ENCODE measurements at regions not wholly inside any gene's neighbourhood (a gene's known extent, or its start where the extent isn't known, plus 50 kb on each side); places are given as distances from the start of the nearest gene placed in this dataset.
A peak's percentile ranks its signal among the peaks of the same experiment; 100 is the strongest.
"Not testable (repeated sequence)": the region's sequence is repeated elsewhere in the genome, so short reads cannot be mapped to it uniquely, and the experiment has no call there.

DNA sequence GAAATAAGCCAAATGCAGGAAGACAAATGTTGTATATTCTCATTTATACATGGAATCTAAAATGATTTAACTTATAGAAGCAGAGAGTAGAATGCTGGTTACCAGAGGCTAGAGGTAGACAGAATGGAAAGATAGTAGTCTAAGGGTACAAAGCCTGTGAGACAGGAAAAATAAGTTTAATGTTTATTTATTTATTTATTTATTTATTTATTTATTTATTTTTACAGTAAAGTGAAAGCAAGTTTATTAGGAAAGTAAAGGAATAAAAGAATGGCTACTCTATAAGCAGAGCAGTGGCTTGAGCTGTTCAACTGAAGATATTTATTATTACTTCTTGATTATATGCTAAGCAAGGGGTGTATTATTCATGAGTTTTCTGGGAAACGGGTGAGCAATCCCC lies 203.2 kb downstream of the LAS1L start:
- DNase-seq (ENCODE audit: low spot score): no peak

DNA sequence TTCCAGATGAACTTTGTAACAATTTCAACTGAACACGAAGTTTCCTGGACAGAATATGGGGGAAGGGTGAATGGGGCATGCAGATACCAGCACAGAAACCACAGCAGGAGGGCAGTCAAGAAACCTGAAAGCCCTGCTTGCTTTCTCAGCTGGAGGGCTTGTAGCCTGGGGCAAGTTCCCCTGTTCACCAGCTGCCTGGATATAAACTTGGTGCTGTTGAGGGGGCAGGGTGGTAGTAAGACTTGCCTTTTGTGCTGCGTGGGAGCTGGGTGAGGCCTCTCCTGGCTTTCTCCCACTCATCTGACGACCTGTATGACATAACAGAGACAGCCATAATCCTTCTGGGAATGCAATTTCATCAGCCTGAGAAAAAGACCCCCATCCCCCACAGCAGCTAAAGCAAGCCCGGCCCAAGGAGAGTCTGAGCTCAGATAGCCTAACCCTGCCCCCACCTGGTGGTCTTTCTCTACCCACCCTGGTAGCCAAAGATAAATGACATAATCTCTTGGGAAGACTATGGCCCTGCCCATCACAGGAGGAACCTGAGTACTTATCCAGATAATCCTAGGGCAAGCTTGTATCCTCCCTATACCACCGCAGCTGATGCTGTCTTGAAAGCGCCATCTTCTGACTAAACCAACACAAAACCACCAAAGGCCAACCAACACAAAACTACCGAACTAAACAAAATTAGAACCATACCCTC lies 234.3 kb downstream of the LAS1L start:
- DNase-seq (ENCODE audit: low spot score): no peak

DNA sequence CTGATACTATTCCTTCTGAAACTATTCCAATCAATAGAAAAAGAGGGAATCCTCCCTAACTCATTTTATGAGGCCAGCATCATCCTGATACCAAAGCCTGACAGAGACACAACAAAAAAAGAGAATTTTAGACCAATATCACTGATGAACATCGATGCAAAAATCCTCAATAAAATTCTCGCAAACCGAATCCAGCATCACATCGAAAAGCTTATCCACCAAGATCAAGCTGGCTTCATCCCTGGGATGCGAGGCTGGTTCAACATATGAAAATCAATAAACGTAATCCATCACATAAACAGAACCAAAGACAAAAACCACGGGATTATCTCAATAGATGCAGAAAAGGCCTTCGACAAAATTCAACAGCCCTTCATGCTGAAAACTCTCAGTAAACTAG lies 251.7 kb downstream of the LAS1L start:
- DNase-seq (ENCODE audit: low spot score): not testable (repeated sequence)

DNA sequence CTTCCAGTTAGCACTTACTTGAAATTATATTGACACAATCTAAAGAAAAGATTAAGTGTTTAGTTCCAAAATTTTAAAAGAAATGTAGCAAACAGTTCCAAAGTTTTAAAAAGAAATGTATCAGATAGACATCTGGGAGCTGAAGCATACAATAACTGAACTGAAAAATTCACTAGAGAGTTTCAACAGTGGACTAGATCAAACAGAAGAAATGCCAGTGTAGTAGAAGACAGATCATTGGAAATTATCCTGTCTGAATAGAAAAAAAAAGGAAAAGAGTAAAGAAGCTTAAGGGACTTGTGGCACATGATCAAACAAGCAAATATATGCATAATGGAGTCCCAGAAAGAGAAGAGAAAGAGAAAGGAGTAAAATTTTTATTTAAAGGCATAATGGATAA lies 261.4 kb downstream of the LAS1L start:
- DNase-seq (ENCODE audit: low spot score): no peak

DNA sequence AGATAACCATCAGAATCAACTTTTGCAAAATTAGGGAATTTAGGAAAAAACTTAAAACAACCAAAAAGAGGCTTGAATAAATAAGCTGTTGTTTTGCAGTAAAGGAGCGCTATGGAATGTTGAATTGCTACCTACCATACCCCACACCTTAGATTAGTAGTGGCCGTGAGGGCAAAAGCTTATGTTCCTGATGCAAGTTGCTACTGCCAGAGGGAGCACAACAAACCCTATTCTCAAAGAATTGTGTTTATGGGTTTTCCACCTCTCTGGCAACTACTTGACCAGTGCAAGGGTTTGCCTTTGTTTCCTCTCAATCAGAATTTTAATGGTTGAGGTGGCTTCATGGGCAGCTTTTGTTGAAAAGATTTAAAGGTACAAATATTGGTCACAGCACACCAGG lies 268.1 kb downstream of the LAS1L start:
- DNase-seq (ENCODE audit: low spot score): no peak

DNA sequence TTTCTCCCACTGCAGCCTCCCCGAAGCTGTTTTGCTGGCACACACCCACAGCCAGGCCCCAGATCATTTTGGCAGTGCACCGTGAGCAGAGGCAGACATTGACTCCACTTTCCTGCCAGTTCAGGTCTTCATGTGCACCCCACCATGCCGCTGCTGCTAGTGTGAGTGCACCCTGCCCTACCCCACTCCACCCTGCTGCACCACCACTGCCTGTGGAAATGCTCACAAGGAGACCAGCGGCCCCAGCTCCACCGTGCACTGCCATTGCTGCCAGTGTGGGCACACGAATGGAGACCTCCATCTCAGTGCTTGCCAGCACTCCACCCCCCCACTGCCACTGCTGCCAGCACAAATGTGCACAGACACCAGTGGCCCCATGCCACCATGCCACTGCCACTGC lies 277.6 kb upstream of the ZC4H2 start:
- no peak for DNase-seq (ENCODE audit: low spot score)

DNA sequence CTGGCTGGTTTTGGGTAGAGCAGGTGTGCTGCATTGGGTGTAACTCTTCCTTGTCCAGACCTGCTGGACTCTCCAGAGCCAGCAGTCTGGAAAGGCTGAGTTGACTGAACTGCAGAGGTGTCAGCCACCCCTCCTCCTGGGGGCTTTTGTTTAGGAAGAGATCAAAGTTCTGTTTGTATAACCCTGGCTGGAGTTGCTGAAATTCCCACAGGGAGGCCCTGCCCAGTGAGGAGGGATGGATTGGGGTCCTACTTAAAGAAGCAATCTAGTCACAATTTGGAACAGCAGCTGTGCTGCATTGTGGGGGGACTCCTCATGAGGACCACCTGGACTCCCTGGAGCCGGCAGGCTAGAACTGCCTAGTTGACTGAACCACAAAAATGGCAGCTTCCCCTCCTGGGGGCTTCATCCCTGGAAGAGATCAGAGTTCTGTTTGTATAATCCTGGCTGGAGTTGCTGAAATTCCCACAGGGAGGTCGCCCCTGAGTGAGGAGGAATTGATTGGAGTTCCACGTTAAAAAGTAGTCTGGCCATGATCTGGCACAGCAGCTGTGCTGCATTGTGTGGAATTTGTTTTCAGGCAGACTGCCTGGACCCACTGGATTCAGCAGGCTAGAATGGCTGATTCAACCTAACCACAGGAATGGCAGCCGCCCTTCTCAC lies 264.9 kb upstream of the ZC4H2 start:
- no peak for DNase-seq (ENCODE audit: low spot score)

DNA sequence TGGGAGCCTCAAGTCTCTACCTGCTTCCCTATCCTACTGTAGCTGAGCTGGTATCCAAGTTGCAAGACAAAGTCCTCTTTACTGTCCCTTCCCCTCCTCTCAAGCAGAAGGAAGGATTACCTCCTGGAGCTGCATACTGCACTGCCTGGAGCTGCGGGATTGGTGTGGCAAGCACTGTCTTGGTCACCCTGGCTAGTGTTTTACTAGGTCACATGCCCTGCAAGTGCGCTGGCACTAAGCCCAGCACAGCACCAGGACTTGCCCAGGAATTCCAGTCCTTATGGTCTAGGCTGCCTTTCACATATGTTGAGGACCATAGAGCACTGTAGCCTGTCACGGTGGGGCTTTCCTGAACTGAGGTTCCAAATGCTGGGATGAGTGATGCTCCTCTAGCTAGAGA lies 227.3 kb upstream of the ZC4H2 start:
- no peak for DNase-seq (ENCODE audit: low spot score)

DNA sequence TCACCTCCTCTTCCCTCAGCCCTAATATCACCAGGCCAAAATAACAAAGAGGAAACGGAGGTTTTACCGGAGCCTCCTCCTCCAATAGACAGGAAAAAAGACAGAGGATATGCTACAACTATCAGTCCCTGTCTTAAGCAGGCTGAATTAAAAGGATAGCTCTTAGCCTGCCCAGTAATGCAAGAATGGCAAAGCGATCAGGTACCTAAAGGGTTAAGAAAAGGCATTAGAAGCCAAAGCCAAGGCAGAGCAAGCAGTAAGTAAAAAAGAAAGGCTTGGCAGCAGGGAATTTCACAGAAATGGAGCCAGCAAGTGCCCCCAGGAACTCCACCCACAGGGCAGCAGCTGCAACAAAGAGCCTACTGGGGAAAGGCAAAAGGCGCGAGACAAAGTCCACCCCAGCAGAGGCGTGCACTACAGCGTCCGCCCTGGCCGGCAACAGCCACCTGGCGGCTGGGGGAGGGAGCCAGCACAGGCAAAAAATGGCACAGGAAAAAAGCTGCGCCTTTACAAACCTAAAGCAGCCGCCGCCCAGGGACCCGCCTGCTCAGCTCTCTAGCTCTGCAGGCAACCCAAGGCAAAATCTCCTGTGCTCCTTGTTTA lies 220.6 kb upstream of the ZC4H2 start:
- DNase-seq (ENCODE audit: low spot score): no peak

DNA sequence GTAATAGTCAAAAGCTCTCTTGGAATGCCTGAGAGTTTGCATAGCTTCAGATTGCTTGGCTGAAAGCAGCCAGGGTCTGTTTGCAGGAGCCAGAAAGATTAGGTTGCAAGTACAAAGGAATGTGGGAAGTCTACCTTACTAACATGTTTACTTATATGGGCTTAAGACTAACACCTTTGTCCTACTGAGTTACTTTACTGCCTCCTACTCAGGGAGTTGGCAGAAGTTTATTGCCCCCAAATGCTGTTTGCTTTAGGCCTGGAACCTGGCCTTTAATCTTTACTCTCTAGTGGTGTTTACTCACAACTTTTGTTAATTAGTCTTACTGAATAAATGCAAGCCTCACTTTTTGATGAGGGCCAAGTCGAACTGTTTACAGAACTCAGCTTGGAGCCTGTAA lies 219.4 kb upstream of the ZC4H2 start:
- DNase-seq (ENCODE audit: low spot score): no peak

DNA sequence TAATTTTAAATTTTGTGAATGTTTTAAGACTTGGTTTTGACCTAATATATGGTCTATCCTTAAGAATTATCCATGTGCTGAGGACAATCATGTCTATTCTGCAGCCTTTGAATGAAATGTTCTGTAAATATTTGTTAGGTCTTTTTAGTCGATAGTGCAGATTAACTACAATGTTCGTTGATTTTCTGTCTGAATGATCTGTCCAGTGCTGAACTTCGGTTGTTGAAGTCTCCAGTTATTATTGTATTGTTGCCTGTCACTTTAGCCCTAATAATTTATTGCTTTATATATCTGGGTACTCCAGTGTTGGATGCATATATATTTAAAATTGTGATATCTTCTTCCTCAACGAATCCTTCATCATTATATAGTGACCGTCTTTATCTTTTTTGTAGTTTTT lies 218.3 kb upstream of the ZC4H2 start:
- DNase-seq (ENCODE audit: low spot score): no peak

DNA sequence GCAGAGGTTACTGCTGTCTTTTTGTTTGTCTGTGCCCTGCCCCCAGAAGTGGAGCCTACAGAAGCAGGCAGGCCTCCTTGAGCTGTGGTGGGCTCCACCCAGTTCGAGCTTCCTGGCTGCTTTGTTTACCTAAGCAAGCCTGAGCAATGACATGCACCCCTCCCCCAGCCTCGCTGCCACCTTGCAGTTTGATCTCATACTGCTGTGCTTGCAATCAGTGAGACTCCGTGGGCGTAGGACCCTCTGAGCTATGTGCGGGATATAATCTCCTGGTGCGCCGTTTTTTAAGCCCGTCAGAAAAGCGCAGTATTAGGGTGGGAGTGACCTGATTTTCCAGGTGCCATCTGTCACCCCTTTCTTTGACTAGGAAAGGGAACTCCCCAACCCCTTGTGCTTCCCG lies 187.1 kb upstream of the ZC4H2 start:
- DNase-seq (ENCODE audit: low spot score): not testable (repeated sequence)

DNA sequence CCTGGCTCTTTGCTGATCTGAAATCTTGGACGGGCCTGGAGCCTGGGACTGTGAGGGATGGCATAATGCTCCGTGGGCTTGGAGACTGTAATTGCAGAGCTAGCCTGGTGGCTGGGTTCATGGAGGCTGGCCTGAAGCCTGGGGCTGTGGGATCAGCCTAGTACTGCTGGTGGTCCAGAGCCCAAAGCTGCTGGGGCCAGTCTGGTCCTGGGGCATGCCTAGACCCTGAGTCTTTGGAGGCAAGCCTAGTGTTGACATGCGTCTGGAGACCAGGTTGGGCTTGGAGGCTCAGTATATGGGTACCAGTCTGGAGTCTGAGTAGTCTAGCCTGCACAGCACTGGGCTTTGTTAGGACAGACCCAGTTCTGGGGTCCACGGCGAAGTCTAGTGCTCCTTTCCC lies 172.0 kb upstream of the ZC4H2 start:
- DNase-seq (ENCODE audit: low spot score): no peak

DNA sequence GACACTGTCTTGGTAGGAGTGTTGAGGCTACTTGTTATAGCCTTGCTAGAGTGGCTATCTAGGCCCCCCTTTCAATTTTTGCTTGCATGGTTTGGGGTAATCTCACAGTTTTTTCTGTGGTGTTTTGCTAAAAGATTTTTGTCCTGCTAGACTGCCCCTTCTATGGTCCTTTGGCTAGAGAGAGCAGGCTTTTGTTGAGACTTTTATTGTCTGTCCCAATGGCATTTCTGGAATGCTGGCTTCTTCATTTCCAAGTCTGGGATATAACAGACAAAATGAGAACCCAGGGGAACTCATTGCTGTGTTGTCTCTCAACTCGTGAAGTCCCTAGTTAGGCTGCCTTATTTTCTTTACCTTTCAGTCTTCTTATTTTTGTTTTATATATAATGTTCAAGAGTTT lies 160.2 kb upstream of the ZC4H2 start:
- DNase-seq (ENCODE audit: low spot score): no peak

DNA sequence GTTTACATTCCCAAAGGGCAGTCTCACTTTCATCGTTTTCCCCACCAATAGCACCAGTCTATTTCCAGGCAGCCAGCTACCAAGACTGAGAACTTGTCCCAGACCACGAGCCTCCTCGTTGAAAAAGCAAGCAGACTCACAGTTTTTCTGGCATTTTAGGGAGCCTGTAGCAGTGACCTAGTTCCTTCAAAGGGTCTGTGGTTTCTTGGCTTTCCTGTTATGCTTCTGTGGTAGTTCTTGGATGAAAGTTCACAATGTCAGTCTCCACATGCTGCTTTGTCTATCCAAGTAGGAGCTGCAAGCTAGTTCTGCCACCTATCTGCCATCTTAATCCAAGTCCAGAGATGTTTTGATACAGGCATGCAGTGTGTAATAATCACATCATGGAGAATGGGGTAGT lies 151.6 kb upstream of the ZC4H2 start:
- DNase-seq (ENCODE audit: low spot score): no peak

DNA sequence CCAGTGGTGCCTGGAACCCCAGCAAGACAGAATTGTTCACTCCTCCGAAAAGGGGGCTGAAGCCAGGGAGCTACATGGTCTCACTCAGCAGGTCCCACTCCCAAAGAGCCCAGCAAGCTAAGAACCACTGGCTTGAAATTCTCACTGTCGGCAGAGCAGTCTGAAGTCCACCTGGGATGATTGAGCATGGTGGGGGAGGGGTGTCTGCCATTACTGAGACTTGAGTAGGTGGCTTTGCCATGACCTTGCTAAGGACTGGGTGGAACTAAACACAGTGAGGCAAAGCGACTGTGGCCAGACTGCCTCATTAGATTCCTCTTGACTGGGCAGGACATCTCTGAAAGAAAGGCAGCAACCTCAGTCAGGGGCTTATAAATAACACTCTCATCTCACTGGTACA lies 122.6 kb upstream of the ZC4H2 start:
- DNase-seq (ENCODE audit: low spot score): no peak

DNA sequence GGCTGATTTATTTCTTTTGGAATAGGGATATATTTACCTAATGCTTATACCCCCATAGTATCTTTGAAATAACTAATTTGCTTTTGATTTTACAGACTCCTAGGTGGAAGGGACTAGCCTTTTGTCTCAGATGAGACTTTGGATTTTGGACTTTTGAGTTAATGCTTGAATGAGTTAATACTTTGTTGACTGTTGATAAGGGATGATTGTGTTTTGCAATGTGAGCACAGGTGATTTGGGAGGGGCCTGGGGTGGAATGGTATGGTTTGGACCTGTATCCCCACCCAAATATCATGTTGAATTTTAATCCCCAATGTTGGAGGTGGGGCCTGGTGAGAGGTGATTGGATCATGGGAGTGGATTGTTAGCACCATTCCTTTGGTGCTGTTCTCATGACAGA lies 117.4 kb upstream of the ZC4H2 start:
- DNase-seq (ENCODE audit: low spot score): no peak

DNA sequence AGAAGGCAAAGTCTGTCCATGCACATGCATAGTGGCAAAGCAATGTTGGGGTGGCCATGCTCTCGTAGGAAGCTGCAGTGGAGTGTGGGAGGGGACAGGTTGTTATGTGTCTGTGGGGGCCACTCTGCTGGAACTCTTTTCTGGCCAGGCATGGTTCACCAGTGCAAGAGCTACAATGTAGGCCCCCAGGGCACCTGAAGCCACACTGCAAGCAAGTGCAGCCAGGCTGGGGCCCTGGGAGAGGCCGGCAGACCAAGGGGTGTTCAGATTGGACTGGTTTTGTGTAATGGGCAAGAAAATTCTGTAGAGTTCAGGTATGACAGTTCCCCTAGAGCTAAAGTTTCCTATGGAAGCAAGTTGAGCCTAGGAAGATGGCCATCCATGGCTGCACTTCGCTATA lies 97.0 kb upstream of the ZC4H2 start:
- DNase-seq (ENCODE audit: low spot score): no peak

DNA sequence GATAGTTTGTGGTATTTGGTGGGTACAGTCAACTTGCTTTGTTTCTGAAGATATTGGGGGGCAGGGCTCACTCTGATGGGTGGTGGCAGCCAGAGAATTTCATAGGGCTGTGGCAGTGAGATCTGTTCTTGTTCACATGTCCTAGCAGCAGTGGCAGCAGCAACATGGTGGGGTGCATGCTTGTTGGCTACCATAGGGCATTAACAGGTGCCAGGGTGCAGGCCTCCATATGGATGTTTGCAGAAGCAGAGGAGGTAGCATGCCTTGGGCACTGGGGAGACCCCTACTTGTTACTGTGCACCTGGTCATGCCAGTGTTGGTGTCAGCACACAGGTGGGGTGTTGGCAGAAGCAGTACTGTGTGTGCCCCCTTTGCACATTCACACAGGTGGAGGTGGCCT lies 96.3 kb upstream of the ZC4H2 start:
- no peak for DNase-seq (ENCODE audit: low spot score)

DNA sequence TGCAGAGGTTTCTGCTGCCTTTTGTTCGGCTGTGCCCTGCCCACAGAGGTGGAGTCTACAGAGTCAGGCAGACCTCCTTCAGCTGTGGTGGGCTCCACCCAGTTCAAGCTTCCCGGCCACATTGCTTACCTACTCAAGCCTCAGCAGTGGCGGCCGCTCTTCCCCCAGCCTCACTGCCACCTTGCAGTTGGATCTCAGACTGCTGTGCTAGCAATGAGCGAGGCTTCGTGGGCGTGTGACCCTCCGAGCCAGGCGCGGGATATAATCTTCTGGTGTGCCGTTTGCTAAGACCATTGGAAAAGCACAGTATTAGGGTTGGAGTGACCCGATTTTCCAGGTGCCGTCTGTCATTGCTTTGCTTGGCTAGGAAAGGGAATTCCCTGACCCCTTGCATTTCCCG lies 82.4 kb upstream of the ZC4H2 start:
- not testable (repeated sequence) for DNase-seq (ENCODE audit: low spot score)

DNA sequence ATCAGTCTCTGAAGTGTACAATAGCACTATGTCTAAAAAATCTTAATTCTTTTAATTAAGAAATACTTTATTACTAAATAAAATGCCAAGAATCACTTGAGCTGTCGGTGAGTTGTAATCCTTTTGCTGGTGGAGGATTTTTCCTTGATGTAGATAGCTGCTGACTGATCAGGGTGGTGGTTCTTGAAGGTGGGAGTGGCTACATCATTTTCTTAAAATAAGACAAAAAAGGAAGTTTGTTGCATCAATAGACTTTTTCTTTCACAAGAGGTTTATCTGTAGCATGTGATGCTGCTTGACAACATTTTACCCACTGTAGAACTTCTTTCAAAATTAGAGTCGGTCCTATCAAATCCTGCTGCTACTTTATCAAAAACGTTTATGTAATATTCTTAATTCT lies 68.8 kb upstream of the ZC4H2 start:
- no peak for DNase-seq (ENCODE audit: low spot score)

DNA sequence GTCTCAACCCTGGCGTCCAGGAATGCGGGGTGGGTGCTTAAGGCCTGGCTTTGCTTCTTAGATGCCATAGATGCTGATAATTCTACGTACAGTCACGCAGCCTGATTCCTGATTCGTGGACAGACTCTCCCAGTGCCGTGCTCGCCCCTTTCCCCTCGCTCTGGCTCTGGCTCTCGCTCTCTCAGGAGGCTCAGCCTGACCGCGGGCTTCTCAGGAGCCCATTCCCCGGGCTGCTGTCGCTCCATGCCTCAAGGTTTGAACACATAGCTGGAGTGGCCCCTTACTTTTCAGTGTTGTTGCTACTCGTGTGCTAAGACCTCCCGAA lies 59.2 kb upstream of the ZC4H2 start:
- no peak for DNase-seq (ENCODE audit: low spot score)

DNA sequence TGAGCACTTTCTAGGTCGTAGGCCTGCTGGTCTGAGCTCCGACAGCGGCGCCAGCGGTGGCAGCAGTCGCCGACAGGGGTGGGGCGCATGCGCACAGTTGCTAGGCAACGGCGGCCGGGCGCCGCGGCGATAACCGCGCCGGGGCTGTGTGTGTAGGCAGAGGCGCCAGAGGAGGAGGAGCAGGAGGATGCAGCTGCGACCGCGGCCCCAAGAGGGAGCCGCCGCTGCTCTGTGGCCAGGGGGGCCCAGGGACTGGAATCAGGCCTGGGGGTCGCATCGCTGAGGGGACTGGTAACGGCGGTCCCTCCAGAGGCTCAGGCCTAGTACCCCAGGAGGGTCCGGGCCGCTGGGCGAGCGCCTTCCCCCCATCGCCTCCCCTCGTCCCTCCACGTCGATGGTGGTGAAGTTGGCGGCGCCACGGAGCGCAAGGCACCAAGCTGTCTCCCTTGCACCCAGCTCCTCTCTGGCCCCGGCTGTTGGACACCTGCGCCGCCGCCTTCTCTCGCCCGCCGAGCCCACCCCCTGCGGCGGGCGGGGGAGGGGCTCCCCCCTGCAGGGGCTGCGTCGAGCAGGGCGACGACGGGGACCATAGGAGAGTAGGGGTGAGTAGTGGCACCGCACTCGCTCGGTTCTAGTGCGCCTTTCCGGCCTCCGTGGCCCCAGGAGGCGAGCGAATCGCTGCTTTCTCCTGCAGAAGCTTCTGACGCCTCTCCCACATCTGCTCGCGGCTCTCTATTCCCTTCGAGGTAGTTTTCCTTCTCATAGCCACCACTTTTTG lies 58.6 kb upstream of the ZC4H2 start, which contains the start of gene ZC3H12B:
Gene ZC3H12B, plus strand, starts transcription at position 159 of the 778 bp plus-strand sequence.
- peak; percentile 78 for DNase-seq (ENCODE audit: low spot score)
